Right lobe of liver (tissue), 4 donors: ENCODE measurements at regions not wholly inside any gene's neighbourhood (a gene's known extent, or its start where the extent isn't known, plus 50 kb on each side); places are given as distances from the start of the nearest gene placed in this dataset.

ENCODE experiments used
- POLR2A ChIP-seq: fragments of 450-650 bp; IDR thresholded peaks from one replicate; pipeline ENCODE4 v1.6.1; 2017; ENCODE audit warnings: antibody characterized with exemption, mild to moderate bottlenecking
- TF ChIP-seq, protein P1 (sequence below), 4 donors: fragments of 200-600 bp in 3 of 4; fragments of 450-650 bp in 1 of 4; IDR thresholded peaks; one replicate each; pipeline versions ENCODE4 v1.5.1 to v1.8.0; 2016 to 2022; ENCODE audit warnings: antibody characterized with exemption in 4 of 4, mild to moderate bottlenecking in 2 of 4
- donor health status: DM: no; HTN: no; CAD: no.
- donor health status: DM: no; HTN: no; CAD: no.
- donor health status: DM: no; HTN: yes; CAD: no.

GRCh38 chr21:20946701-20947100 lies 51.5 kb upstream of the NCAM2 start:
- no peak for TF ChIP-seq POLR2A
- TF ChIP-seq, protein P1, sequence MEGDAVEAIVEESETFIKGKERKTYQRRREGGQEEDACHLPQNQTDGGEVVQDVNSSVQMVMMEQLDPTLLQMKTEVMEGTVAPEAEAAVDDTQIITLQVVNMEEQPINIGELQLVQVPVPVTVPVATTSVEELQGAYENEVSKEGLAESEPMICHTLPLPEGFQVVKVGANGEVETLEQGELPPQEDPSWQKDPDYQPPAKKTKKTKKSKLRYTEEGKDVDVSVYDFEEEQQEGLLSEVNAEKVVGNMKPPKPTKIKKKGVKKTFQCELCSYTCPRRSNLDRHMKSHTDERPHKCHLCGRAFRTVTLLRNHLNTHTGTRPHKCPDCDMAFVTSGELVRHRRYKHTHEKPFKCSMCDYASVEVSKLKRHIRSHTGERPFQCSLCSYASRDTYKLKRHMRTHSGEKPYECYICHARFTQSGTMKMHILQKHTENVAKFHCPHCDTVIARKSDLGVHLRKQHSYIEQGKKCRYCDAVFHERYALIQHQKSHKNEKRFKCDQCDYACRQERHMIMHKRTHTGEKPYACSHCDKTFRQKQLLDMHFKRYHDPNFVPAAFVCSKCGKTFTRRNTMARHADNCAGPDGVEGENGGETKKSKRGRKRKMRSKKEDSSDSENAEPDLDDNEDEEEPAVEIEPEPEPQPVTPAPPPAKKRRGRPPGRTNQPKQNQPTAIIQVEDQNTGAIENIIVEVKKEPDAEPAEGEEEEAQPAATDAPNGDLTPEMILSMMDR (IDR thresholded peaks at IDR 0.05): no peak
